ENCODE measurements at regions not wholly inside any gene's neighbourhood (a gene's known extent, or its start where the extent isn't known, plus 50 kb on each side); places are given as distances from the start of the nearest gene placed in this dataset.

DNA sequence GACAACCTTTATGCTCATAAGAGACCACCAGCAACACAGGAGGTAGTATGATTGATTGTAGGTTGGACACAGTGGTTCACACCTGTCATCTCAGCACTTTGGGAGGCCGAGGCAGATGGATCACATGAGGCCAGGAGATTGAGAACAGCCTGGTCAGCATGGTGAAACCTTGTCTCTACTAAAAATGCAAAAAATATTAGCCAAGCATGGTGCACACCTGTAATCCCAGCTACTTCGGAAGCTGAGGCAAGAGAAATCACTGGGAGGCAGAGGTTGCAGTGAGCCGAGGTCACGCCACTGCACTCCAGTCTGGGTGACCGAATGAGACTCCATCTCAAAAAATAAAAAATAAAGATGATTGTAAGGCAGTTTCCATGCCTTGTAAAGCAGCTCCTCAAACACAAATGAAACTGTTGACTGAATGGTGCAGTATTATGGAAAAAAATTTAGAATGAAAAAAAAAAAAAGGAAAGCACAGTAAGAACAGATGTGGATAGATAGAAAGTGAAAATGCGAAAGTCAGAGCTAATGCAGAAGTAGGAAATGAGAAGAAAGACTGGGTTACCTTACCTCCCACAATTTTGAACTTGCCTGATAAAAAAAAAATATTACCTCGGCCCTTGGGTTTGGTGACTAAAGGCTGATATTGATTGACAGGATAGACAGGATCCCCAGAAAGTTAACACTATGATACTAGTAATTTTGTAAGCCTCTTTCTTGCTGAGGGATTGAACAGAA lies 249.2 kb upstream of the TRAM1L1 start:
- TF ChIP-seq, protein P1, sequence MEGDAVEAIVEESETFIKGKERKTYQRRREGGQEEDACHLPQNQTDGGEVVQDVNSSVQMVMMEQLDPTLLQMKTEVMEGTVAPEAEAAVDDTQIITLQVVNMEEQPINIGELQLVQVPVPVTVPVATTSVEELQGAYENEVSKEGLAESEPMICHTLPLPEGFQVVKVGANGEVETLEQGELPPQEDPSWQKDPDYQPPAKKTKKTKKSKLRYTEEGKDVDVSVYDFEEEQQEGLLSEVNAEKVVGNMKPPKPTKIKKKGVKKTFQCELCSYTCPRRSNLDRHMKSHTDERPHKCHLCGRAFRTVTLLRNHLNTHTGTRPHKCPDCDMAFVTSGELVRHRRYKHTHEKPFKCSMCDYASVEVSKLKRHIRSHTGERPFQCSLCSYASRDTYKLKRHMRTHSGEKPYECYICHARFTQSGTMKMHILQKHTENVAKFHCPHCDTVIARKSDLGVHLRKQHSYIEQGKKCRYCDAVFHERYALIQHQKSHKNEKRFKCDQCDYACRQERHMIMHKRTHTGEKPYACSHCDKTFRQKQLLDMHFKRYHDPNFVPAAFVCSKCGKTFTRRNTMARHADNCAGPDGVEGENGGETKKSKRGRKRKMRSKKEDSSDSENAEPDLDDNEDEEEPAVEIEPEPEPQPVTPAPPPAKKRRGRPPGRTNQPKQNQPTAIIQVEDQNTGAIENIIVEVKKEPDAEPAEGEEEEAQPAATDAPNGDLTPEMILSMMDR (IDR thresholded peaks at IDR 0.05; ENCODE audit: low read depth, low read length, poor library complexity, severe bottlenecking): no peak
- TF ChIP-seq EZH2phosphoT487 (IDR thresholded peaks at IDR 0.05; ENCODE audit: borderline replicate concordance, low read length): no peak
